Neural cell (in vitro differentiated cells): ENCODE measurements at regions not wholly inside any gene's neighbourhood (a gene's known extent, or its start where the extent isn't known, plus 50 kb on each side); places are given as distances from the start of the nearest gene placed in this dataset.

Experiments used
- H2AFZ ChIP-seq: fragments of 200-600, 300-800 bp; sonication (generic), shearing (Covaris generic); 2 replicates; pipeline ENCODE4 v1.6.0; 2014; ENCODE audit warnings: low read depth, mild to moderate bottlenecking, antibody characterized with exemption, low read length, moderate library complexity
- H3F3A ChIP-seq: fragments of 200-600 bp; shearing (Covaris generic); 2 replicates; pipeline ENCODE4 v1.6.1; 2016; ENCODE audit warnings: mild to moderate bottlenecking, moderate library complexity, mixed read lengths, antibody characterized with exemption, low read length; ENCODE audit not compliant: insufficient read depth, poor library complexity, severe bottlenecking
- H3K27ac ChIP-seq: fragments of 200-600, 300-800 bp; sonication (generic), shearing (Covaris generic); 2 replicates; pipeline ENCODE4 v1.5.1; 2014; ENCODE audit warnings: mild to moderate bottlenecking, low read length, moderate library complexity
- H3K27me3 ChIP-seq: fragments of 300-800, 200-600 bp; sonication (generic), shearing (Covaris generic); 2 replicates; pipeline ENCODE4 v1.6.0; 2014; ENCODE audit warnings: mild to moderate bottlenecking, low read depth, low read length, moderate library complexity; ENCODE audit not compliant: insufficient read depth
- H3K36me3 ChIP-seq: fragments of 300-800, 200-600 bp; sonication (generic), shearing (Covaris generic); 2 replicates; pipeline ENCODE4 v1.5.1; 2014; ENCODE audit warnings: mild to moderate bottlenecking, antibody characterized with exemption, low read length, moderate library complexity; ENCODE audit not compliant: insufficient read depth
- H3K4me2 ChIP-seq: fragments of 300-800, 200-600 bp; sonication (generic), shearing (Covaris generic); 2 replicates; pipeline ENCODE4 v1.6.0; 2014; ENCODE audit warnings: mild to moderate bottlenecking, low read length
- H3K4me3 ChIP-seq: fragments of 300-800, 200-600 bp; sonication (generic), shearing (Covaris generic); 2 replicates; pipeline ENCODE4 v1.5.1; 2014; ENCODE audit warnings: mild to moderate bottlenecking, low read length, moderate library complexity
- H3K79me2 ChIP-seq: fragments of 200-600 bp; shearing (Covaris generic); replicated peaks from 2 replicates; pipeline ENCODE4 v1.6.0; 2014; ENCODE audit warnings: mild to moderate bottlenecking, low read length, moderate library complexity; ENCODE audit not compliant: insufficient read depth
- H3K9ac ChIP-seq: fragments of 300-800, 200-600 bp; sonication (generic), shearing (Covaris generic); 2 replicates; pipeline ENCODE4 v1.6.1; 2016; ENCODE audit warnings: mild to moderate bottlenecking, low read length, mixed read lengths
- H3K9me2 ChIP-seq: fragments of 200-600 bp; shearing (Covaris generic); 2 replicates; pipeline ENCODE4 v1.6.1; 2016; ENCODE audit warnings: mild to moderate bottlenecking, low read length, mixed read lengths; ENCODE audit not compliant: insufficient read depth
- H3K9me3 ChIP-seq: fragments of 200-600, 300-800 bp; sonication (generic), shearing (Covaris generic); 2 replicates; pipeline ENCODE4 v1.6.1; 2016; ENCODE audit warnings: mild to moderate bottlenecking, mixed run types, low read length, moderate library complexity, mixed read lengths
- H4K20me1 ChIP-seq: fragments of 200-600 bp; shearing (Covaris generic); 2 replicates; pipeline ENCODE4 v1.6.1; 2016; ENCODE audit warnings: mild to moderate bottlenecking, mixed run types; ENCODE audit not compliant: insufficient read depth
- EP300 ChIP-seq: fragments of 450-650 bp; conservative IDR thresholded peaks from 2 replicates; pipeline ENCODE4 v1.6.1; 2014; ENCODE audit warnings: antibody characterized with exemption, mild to moderate bottlenecking, moderate library complexity; ENCODE audit not compliant: poor library complexity, severe bottlenecking
- EZH2 ChIP-seq: fragments of 200-600, 300-800 bp; shearing (Covaris generic), sonication (generic); IDR thresholded peaks from 2 replicates; pipeline ENCODE4 v1.6.1; 2014; ENCODE audit warnings: antibody characterized with exemption, low read length, borderline replicate concordance, mild to moderate bottlenecking; ENCODE audit not compliant: insufficient read depth, poor library complexity, severe bottlenecking
- MXI1 ChIP-seq: fragments of 450-650 bp; conservative IDR thresholded peaks from 2 replicates; pipeline ENCODE4 v1.6.1; 2014; ENCODE audit warnings: antibody characterized with exemption, mild to moderate bottlenecking; ENCODE audit not compliant: poor library complexity, severe bottlenecking
- POLR2AphosphoS5 ChIP-seq: IDR thresholded peaks from 2 replicates; pipeline ENCODE4 v1.6.1; 2012
- RAD21 ChIP-seq: fragments of 450-650 bp; conservative IDR thresholded peaks from 2 replicates; pipeline ENCODE4 v1.6.1; 2014; ENCODE audit warnings: antibody characterized with exemption, mild to moderate bottlenecking, moderate library complexity
- SMC3 ChIP-seq: fragments of 450-650 bp; conservative IDR thresholded peaks from 2 replicates; pipeline ENCODE4 v1.6.1; 2014; ENCODE audit warnings: antibody characterized with exemption, mild to moderate bottlenecking, moderate library complexity; ENCODE audit not compliant: poor library complexity
- TAF1 ChIP-seq: IDR thresholded peaks from 2 replicates; pipeline ENCODE4 v1.6.1; 2012; ENCODE audit warnings: low read depth
- TF ChIP-seq, protein P1 (sequence below): IDR thresholded peaks from 2 replicates; pipeline ENCODE4 v1.6.1; 2012; ENCODE audit warnings: borderline replicate concordance
- TF ChIP-seq, protein P2 (sequence below): fragments of 450-650 bp; IDR thresholded peaks from 2 replicates; pipeline ENCODE4 v1.5.1; 2014; ENCODE audit warnings: antibody characterized with exemption, mild to moderate bottlenecking, moderate library complexity; ENCODE audit not compliant: poor library complexity, severe bottlenecking

DNA sequence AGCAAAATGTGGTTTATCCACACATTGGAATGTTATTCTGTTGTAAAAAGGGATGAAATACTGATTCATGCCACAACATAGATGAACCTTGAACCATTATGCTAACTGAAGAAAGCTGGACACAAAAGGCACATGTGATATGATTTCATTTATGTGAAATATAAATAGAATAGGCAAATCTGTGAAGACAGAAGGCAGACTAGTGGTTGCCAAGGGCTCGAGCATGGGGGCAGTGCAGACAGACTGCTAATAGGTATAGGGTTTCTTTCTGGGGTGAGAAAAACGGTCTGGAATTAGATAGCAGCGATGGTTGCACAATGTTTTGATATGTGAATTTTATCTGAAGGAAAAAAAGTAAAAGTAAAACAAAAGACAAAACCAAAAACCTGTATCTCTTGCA is 54.6 kb upstream of the FNDC1 start:
- Histone ChIP-seq H3F3A (no peaks in the 10 kb centered on the region), H3K27ac (no peak overlapping the region), H3K9ac (no peak overlapping the region), H3K36me3 (no peaks in the 10 kb centered on the region), H3K9me3 (no peaks in the 10 kb centered on the region), H3K79me2 (no peaks in the 10 kb centered on the region), H3K9me2 (no peaks in the 10 kb centered on the region), H2AFZ (no peak overlapping the region), H4K20me1 (no peaks in the 10 kb centered on the region), H3K4me3 (no peak overlapping the region), H3K27me3 (no peaks in the 10 kb centered on the region), H3K4me2 (no peak overlapping the region)
- TF ChIP-seq SMC3 (no peak), EP300 (no peak), MXI1 (no peak), RAD21 (no peak), EZH2 (no peak), POLR2AphosphoS5 (no peak), TAF1 (no peak)
- TF ChIP-seq, protein P1, sequence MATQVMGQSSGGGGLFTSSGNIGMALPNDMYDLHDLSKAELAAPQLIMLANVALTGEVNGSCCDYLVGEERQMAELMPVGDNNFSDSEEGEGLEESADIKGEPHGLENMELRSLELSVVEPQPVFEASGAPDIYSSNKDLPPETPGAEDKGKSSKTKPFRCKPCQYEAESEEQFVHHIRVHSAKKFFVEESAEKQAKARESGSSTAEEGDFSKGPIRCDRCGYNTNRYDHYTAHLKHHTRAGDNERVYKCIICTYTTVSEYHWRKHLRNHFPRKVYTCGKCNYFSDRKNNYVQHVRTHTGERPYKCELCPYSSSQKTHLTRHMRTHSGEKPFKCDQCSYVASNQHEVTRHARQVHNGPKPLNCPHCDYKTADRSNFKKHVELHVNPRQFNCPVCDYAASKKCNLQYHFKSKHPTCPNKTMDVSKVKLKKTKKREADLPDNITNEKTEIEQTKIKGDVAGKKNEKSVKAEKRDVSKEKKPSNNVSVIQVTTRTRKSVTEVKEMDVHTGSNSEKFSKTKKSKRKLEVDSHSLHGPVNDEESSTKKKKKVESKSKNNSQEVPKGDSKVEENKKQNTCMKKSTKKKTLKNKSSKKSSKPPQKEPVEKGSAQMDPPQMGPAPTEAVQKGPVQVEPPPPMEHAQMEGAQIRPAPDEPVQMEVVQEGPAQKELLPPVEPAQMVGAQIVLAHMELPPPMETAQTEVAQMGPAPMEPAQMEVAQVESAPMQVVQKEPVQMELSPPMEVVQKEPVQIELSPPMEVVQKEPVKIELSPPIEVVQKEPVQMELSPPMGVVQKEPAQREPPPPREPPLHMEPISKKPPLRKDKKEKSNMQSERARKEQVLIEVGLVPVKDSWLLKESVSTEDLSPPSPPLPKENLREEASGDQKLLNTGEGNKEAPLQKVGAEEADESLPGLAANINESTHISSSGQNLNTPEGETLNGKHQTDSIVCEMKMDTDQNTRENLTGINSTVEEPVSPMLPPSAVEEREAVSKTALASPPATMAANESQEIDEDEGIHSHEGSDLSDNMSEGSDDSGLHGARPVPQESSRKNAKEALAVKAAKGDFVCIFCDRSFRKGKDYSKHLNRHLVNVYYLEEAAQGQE: no peak
- TF ChIP-seq, protein P2, sequence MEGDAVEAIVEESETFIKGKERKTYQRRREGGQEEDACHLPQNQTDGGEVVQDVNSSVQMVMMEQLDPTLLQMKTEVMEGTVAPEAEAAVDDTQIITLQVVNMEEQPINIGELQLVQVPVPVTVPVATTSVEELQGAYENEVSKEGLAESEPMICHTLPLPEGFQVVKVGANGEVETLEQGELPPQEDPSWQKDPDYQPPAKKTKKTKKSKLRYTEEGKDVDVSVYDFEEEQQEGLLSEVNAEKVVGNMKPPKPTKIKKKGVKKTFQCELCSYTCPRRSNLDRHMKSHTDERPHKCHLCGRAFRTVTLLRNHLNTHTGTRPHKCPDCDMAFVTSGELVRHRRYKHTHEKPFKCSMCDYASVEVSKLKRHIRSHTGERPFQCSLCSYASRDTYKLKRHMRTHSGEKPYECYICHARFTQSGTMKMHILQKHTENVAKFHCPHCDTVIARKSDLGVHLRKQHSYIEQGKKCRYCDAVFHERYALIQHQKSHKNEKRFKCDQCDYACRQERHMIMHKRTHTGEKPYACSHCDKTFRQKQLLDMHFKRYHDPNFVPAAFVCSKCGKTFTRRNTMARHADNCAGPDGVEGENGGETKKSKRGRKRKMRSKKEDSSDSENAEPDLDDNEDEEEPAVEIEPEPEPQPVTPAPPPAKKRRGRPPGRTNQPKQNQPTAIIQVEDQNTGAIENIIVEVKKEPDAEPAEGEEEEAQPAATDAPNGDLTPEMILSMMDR: no peak

DNA sequence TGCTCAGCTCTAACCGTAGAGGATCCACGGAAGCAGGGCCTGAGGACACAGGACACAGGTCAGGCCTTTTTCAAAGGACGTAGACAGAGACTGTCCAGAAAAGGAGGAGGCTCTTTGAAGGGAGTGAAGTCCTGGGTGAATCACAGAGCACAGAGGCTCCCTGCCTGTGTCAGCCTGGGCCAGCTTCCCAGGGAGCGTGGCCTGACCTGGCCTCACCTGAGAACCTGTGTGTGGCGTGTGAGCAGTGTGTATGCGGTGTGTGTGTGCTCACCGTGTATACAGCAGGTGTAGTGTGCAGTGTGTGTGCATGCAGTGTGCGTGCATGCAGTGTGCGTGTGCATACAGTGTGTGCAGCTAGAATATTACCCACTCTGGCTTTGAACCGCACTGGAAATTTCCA is 56.0 kb upstream of the FNDC1 start:
- Histone ChIP-seq H3K27ac (no peak overlapping the region), H3F3A (no peaks in the 10 kb centered on the region), H3K36me3 (no peaks in the 10 kb centered on the region), H3K27me3 (no peaks in the 10 kb centered on the region), H3K9me2 (no peaks in the 10 kb centered on the region), H3K4me3 (no peak overlapping the region), H3K9ac (no peak overlapping the region), H4K20me1 (no peaks in the 10 kb centered on the region), H2AFZ (no peak overlapping the region), H3K4me2 (no peak overlapping the region), H3K9me3 (no peaks in the 10 kb centered on the region), H3K79me2 (no peaks in the 10 kb centered on the region)
- TF ChIP-seq, protein P2: no peak
- TF ChIP-seq TAF1 (no peak), SMC3 (no peak), POLR2AphosphoS5 (no peak), RAD21 (no peak), EP300 (no peak), MXI1 (no peak), EZH2 (no peak)
- TF ChIP-seq, protein P1: no peak
